HFFc6 (cell line): ENCODE measurements at regions not wholly inside any gene's neighbourhood (a gene's known extent, or its start where the extent isn't known, plus 50 kb on each side); places are given as distances from the start of the nearest gene placed in this dataset.

Experiments used
- DNase-seq: peaks from one replicate; pipeline ENCODE4 v3.0.0-alpha.2; 2018
- H3K27ac Mint-ChIP-seq: 2 replicates; pipeline ENCODE4 v1.8.0; 2020; ENCODE audit warnings: mild to moderate bottlenecking, mixed read lengths
- H3K27me3 Mint-ChIP-seq: 2 replicates; pipeline ENCODE4 v1.8.0; 2021; ENCODE audit warnings: mild to moderate bottlenecking, moderate library complexity, mixed read lengths; ENCODE audit not compliant: insufficient read depth
- H3K36me3 Mint-ChIP-seq: 2 replicates; pipeline ENCODE4 v1.8.0; 2021; ENCODE audit warnings: low read depth, mixed read lengths
- H3K4me1 Mint-ChIP-seq: 2 replicates; pipeline ENCODE4 v1.8.0; 2020; ENCODE audit warnings: low read depth, mixed read lengths
- H3K4me3 Mint-ChIP-seq: 2 replicates; pipeline ENCODE4 v1.8.0; 2020; ENCODE audit warnings: mild to moderate bottlenecking, moderate library complexity, mixed read lengths
- H3K9me3 Mint-ChIP-seq: 2 replicates; pipeline ENCODE4 v1.8.0; 2020; ENCODE audit warnings: mild to moderate bottlenecking, mixed read lengths
- TF ChIP-seq, protein P1 (sequence below): fragments of 200-600 bp; sonication (generic); IDR thresholded peaks from 2 replicates; pipeline ENCODE4 v1.5.0; 2021; ENCODE audit warnings: antibody characterized with exemption, mild to moderate bottlenecking

DNA sequence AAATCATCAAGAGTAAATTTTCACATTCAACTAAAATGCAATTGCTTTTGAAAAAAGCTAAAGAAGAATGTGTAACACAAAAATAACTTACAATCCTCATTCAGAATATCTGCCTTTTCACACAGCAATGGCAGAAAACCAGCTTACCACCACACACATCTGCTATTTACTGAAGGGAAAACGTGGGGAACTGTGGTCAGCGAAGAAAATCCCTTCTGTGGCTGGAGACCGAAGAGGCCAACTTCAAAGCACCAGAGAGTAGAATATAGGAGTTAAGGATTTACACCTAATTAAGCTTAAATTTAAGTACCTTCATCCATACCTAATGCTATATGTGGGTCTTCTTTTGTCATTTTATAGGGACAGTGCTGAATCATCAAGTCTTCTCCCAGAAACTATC lies 339.6 kb downstream of the DEPDC1B start:
- H3K36me3 Mint-ChIP-seq: no peaks in the 10 kb centered on the region
- no peak for DNase-seq
- TF ChIP-seq, protein P1, sequence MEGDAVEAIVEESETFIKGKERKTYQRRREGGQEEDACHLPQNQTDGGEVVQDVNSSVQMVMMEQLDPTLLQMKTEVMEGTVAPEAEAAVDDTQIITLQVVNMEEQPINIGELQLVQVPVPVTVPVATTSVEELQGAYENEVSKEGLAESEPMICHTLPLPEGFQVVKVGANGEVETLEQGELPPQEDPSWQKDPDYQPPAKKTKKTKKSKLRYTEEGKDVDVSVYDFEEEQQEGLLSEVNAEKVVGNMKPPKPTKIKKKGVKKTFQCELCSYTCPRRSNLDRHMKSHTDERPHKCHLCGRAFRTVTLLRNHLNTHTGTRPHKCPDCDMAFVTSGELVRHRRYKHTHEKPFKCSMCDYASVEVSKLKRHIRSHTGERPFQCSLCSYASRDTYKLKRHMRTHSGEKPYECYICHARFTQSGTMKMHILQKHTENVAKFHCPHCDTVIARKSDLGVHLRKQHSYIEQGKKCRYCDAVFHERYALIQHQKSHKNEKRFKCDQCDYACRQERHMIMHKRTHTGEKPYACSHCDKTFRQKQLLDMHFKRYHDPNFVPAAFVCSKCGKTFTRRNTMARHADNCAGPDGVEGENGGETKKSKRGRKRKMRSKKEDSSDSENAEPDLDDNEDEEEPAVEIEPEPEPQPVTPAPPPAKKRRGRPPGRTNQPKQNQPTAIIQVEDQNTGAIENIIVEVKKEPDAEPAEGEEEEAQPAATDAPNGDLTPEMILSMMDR: no peak
- no peak overlapping the region for H3K27ac Mint-ChIP-seq
- H3K9me3 Mint-ChIP-seq: no peaks in the 10 kb centered on the region
- H3K4me1 Mint-ChIP-seq: peaks cover 7% of the 10 kb centered on the region; the same call in 1 of the 2 replicates
- no peak overlapping the region for H3K4me3 Mint-ChIP-seq
- peaks cover 2% of the 10 kb centered on the region; the same call in 1 of the 2 replicates for H3K27me3 Mint-ChIP-seq

DNA sequence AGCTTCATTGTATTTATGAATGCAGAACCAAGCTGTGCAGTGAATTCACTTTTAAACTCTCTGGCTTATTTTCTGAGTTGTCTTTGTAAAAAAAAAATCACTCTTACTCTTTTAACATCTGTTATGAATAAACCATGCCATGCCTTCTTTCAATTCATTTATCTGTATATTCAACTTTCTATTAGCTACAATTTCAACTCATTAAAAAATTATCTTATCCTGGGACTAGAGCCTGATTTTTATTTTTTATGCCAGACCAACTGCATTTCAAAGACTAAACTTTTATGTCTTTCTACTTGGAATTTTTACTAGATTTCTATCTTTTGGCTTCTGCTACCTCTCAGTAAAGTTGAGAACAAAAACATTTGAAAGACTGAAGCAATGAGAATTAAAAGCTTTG lies 342.7 kb downstream of the DEPDC1B start:
- H3K4me3 Mint-ChIP-seq: no peak overlapping the region
- no peaks in the 10 kb centered on the region for H3K9me3 Mint-ChIP-seq
- TF ChIP-seq, protein P1: no peak
- no peak for DNase-seq
- peaks cover 2% of the 10 kb centered on the region; the same call in 1 of the 2 replicates for H3K27me3 Mint-ChIP-seq
- H3K4me1 Mint-ChIP-seq: no peaks in the 10 kb centered on the region
- H3K36me3 Mint-ChIP-seq: no peaks in the 10 kb centered on the region
- H3K27ac Mint-ChIP-seq: no peak overlapping the region

DNA sequence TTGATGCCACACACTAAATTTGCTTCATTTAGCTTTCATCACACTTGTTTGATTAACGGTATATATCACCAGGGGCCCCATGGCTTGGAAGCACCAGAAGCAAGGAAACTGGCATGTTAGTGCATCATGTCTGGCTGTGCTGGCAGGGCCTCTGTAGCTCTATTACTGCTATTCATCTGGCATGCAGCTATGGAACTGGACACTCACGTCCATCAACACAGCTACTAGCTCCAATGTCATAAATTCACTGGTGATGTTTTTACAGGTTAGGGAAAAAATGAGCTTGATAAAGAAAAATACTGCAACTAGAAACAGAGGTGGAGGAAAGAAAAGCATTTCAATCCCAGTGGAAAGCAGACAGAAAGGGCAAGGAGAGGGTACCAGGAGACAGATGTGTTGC lies 343.2 kb downstream of the DEPDC1B start:
- H3K9me3 Mint-ChIP-seq: no peaks in the 10 kb centered on the region
- no peak overlapping the region for H3K27ac Mint-ChIP-seq
- DNase-seq: no peak
- TF ChIP-seq, protein P1: no peak
- H3K36me3 Mint-ChIP-seq: no peaks in the 10 kb centered on the region
- H3K27me3 Mint-ChIP-seq: peaks cover 2% of the 10 kb centered on the region; the same call in 1 of the 2 replicates
- no peak overlapping the region for H3K4me3 Mint-ChIP-seq
- H3K4me1 Mint-ChIP-seq: no peaks in the 10 kb centered on the region

DNA sequence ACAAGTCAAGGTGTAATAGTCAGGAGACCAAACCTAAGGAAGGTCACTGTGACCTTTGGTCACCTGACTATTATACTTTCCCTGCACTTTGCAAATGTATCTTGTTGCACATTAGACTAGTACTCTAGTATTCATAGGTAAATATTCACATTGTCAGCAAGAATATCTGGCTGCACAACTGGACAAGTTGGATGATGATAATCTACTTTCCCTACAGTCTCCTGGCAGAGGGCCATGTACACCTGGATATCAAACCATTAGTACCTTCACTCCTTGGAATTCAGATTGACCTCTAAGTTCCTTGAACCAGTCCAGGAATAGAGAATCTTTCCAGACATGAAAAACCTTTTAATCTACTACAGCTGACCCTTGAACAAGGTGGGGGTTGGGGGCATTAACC lies 344.8 kb downstream of the DEPDC1B start:
- no peak overlapping the region for H3K4me3 Mint-ChIP-seq
- H3K27ac Mint-ChIP-seq: no peak overlapping the region
- TF ChIP-seq, protein P1: no peak
- no peaks in the 10 kb centered on the region for H3K9me3 Mint-ChIP-seq
- H3K36me3 Mint-ChIP-seq: no peaks in the 10 kb centered on the region
- H3K27me3 Mint-ChIP-seq: peaks cover 2% of the 10 kb centered on the region; the same call in 1 of the 2 replicates
- no peaks in the 10 kb centered on the region for H3K4me1 Mint-ChIP-seq
- DNase-seq: no peak

DNA sequence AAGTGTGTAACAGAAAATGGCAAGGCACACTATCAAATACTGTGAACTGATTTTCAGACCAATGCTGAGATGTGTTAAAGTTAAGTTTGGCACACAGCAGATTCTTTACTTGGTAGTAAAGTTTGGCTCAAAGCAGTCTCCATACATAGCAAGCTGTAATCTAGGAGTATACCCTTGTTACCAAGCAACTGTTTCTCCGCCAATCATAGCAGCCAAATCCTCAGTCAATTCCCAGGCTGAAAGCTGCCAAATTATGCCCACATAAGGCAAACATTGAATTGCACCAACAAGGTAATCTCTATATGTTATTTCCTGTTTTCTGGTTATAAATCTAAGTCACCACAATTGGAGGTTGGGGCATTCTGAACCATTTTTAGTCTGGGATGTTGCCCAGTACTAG lies 345.7 kb downstream of the DEPDC1B start:
- no peak for DNase-seq
- no peak overlapping the region for H3K27ac Mint-ChIP-seq
- TF ChIP-seq, protein P1: no peak
- no peaks in the 10 kb centered on the region for H3K9me3 Mint-ChIP-seq
- peaks cover 2% of the 10 kb centered on the region; the same call in 1 of the 2 replicates for H3K27me3 Mint-ChIP-seq
- no peak overlapping the region for H3K4me3 Mint-ChIP-seq
- H3K36me3 Mint-ChIP-seq: no peaks in the 10 kb centered on the region
- no peaks in the 10 kb centered on the region for H3K4me1 Mint-ChIP-seq

DNA sequence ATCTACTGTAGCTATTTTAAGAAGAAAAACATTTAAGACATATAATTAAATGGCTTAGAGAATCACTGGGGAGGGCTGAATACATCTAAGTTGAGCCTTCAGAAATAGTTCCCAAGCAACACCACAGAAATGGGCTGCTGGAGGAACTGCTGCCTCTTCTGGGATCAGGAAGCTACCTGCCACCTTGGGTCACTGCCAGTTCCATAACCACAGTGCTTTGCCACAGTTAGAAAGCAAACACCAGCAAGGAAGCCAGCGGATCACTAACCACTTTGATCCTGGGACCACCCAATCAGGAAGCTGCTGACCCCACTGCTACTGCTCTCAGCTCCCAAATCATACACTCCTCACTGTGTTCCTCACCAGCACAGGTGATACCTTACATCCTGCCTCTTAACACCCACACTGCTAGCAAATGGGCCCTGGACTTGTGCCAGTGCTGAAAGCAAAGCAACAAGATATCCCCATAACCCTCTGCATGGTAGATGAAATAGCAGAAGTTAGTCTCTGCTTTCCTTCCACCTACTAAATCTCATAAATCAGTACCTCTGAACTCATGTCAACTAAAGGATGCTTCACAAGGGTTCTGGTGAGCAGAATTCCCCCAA lies 346.9 kb downstream of the DEPDC1B start:
- Mint-ChIP-seq H3K36me3 (no peaks in the 10 kb centered on the region), H3K4me1 (no peaks in the 10 kb centered on the region), H3K4me3 (no peak overlapping the region), H3K27me3 (no peaks in the 10 kb centered on the region), H3K9me3 (no peaks in the 10 kb centered on the region), H3K27ac (no peak overlapping the region)
- DNase-seq: no peak
- TF ChIP-seq, protein P1: no peak
